ENCODE measurements at regions not wholly inside any gene's neighbourhood (a gene's known extent, or its start where the extent isn't known, plus 50 kb on each side); places are given as distances from the start of the nearest gene placed in this dataset.

GRCh38 chr16:27632216-27632615 is 82.3 kb downstream of the KATNIP start:
- no peak overlapping the region for H4K91ac ChIP-seq (ENCODE audit: insufficient read length, low read depth, low read length)
- H3K18ac ChIP-seq (ENCODE audit: insufficient read length, low read depth, low read length) = no peak overlapping the region
- H2BK20ac ChIP-seq (ENCODE audit: low read depth, low read length, poor library complexity, severe bottlenecking) = no peak overlapping the region
- no peaks in the 10 kb centered on the region for H3K23me2 ChIP-seq (ENCODE audit: insufficient read length, low read depth, low read length, poor library complexity, severe bottlenecking)
- H3K27me3 ChIP-seq (ENCODE audit: insufficient read depth, low read length) = no peaks in the 10 kb centered on the region; the same call in 1 of the 2 replicates
- H3K9ac ChIP-seq (ENCODE audit: extremely low read depth, insufficient read length, low read length) = no peak overlapping the region
- no peak overlapping the region for H3K23ac ChIP-seq (ENCODE audit: insufficient read length, low read depth, low read length)
- TF ChIP-seq, protein P1, sequence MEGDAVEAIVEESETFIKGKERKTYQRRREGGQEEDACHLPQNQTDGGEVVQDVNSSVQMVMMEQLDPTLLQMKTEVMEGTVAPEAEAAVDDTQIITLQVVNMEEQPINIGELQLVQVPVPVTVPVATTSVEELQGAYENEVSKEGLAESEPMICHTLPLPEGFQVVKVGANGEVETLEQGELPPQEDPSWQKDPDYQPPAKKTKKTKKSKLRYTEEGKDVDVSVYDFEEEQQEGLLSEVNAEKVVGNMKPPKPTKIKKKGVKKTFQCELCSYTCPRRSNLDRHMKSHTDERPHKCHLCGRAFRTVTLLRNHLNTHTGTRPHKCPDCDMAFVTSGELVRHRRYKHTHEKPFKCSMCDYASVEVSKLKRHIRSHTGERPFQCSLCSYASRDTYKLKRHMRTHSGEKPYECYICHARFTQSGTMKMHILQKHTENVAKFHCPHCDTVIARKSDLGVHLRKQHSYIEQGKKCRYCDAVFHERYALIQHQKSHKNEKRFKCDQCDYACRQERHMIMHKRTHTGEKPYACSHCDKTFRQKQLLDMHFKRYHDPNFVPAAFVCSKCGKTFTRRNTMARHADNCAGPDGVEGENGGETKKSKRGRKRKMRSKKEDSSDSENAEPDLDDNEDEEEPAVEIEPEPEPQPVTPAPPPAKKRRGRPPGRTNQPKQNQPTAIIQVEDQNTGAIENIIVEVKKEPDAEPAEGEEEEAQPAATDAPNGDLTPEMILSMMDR (conservative IDR thresholded peaks at IDR 0.05) = no peak
- H3K14ac ChIP-seq (ENCODE audit: insufficient read depth, low read length) = no peak overlapping the region
- peaks cover 4% of the 10 kb centered on the region; the same call in 1 of the 2 replicates for H3K27me3 Mint-ChIP-seq (ENCODE audit: low read depth)
- peak overlapping the region in 1 of 3 experiments; percentile 51; a peak in 1 of 7 replicates for H3K27ac Mint-ChIP-seq
- peaks cover 8 to 26% of the 10 kb centered on the region in 2 experiments for H3K4me1 Mint-ChIP-seq
- no peak overlapping the region for H3K27ac ChIP-seq (ENCODE audit: insufficient read length, low read depth, low read length)
- H2AK5ac ChIP-seq (ENCODE audit: insufficient read length, low read length) = no peak overlapping the region
- no peak overlapping the region for H2BK120ac ChIP-seq (ENCODE audit: low read depth, low read length, poor library complexity, severe bottlenecking)
- H4K8ac ChIP-seq (replicated peaks; ENCODE audit: insufficient read length, low read depth, low read length) = no peak overlapping the region
- H3K4ac ChIP-seq (ENCODE audit: low read depth, low read length) = no peak overlapping the region
- no peak overlapping the region for H3T11ph ChIP-seq (ENCODE audit: low read length)
- DNase-seq = no peak
- H2BK15ac ChIP-seq (ENCODE audit: low read depth, low read length) = no peak overlapping the region
- peaks cover 4% of the 10 kb centered on the region for H4K20me1 ChIP-seq (ENCODE audit: control insufficient read depth, insufficient read depth, insufficient read length)
- H3K36me3 Mint-ChIP-seq (ENCODE audit: insufficient read depth in 1 of 3, low read depth in 3 of 3) = peaks cover 5 to 9% (median 8%) of the 10 kb centered on the region in 3 experiments; a peak in 5 of 7 replicates
- H3K56ac ChIP-seq (ENCODE audit: insufficient read length, low read depth, low read length) = no peak overlapping the region
- H2BK5ac ChIP-seq (ENCODE audit: insufficient read length, low read length) = no peak overlapping the region
- no CpG with 5 or more reads among the region's 10 CpGs for WGBS (ENCODE audit: extremely low coverage, insufficient read length, low lambda C conversion rate)
- H4K5ac ChIP-seq (ENCODE audit: insufficient read length, low read depth, low read length) = no peak overlapping the region
- H3K79me2 ChIP-seq (ENCODE audit: insufficient read depth, low read length) = no peaks in the 10 kb centered on the region
- no peak overlapping the region for H3K4me3 Mint-ChIP-seq
- H3K4me1 ChIP-seq (ENCODE audit: insufficient read depth, low read length) = no peaks in the 10 kb centered on the region
- H2BK12ac ChIP-seq (ENCODE audit: insufficient read length, low read depth, low read length) = no peak overlapping the region
- H2AFZ ChIP-seq (ENCODE audit: low read length) = no peak overlapping the region
- no peak overlapping the region for H3K4me2 ChIP-seq (ENCODE audit: insufficient read depth, insufficient read length, low read length)
- no peaks in the 10 kb centered on the region for H3K79me1 ChIP-seq (ENCODE audit: insufficient read depth, low read depth, low read length, poor library complexity, severe bottlenecking)
- H3K9me3 Mint-ChIP-seq = no peaks in the 10 kb centered on the region
- H3K9me3 ChIP-seq (ENCODE audit: control insufficient read depth, low read depth, low read length) = no peaks in the 10 kb centered on the region
